ENCODE measurements at regions not wholly inside any gene's neighbourhood (a gene's known extent, or its start where the extent isn't known, plus 50 kb on each side); places are given as distances from the start of the nearest gene placed in this dataset.
"Not testable (repeated sequence)": the region's sequence is repeated elsewhere in the genome, so short reads cannot be mapped to it uniquely, and the experiment has no call there.

GRCh38 chr20:58765780-58766179 lies 73.2 kb downstream of the NPEPL1 start:
- no peaks in the 10 kb centered on the region for H3K36me3 ChIP-seq (ENCODE audit: control insufficient read depth in 2 of 2, insufficient read depth in 2 of 2, low read length in 1 of 2)
- no peak overlapping the region for H3K4me3 ChIP-seq (ENCODE audit: low read length in 2 of 2)
- no peaks in the 10 kb centered on the region for H3K4me1 ChIP-seq (ENCODE audit: control insufficient read depth in 2 of 2, insufficient read depth in 2 of 2, low read length in 2 of 2)
- no peaks in the 10 kb centered on the region for H3K27me3 ChIP-seq (ENCODE audit: control insufficient read depth in 2 of 2, insufficient read depth in 1 of 2, low read length in 1 of 2)
- no peak overlapping the region for H3K27ac ChIP-seq (ENCODE audit: low read depth in 1 of 2, low read length in 1 of 2)
- WGBS, result 84% methylated on average over 4 of the region's 4 CpGs
- peak in 1 of 9 donors; percentile 13 for DNase-seq (ENCODE audit: low read depth in 6 of 9, low spot score in 9 of 9)
- no peaks in the 10 kb centered on the region for H3K9me3 ChIP-seq (ENCODE audit: control insufficient read depth in 2 of 2, insufficient read depth in 1 of 2, low read length in 1 of 2)

- 95% methylated on average over 7 of the region's 7 CpGs for WGBS
These were observed 75.2 kb downstream of the NPEPL1 start for GRCh38 chr20:58767817-58768216.

More at GRCh38 chr20:58767817-58768216, 75.2 kb downstream of the NPEPL1 start:
- not testable (repeated sequence) for H3K27ac ChIP-seq (ENCODE audit: low read depth in 1 of 2, low read length in 1 of 2); H3K27me3 ChIP-seq (ENCODE audit: control insufficient read depth in 2 of 2, insufficient read depth in 1 of 2, low read length in 1 of 2); H3K9me3 ChIP-seq (ENCODE audit: control insufficient read depth in 2 of 2, insufficient read depth in 1 of 2, low read length in 1 of 2); DNase-seq (ENCODE audit: low read depth in 6 of 9, low spot score in 9 of 9); H3K4me3 ChIP-seq (ENCODE audit: low read length in 2 of 2); H3K4me1 ChIP-seq (ENCODE audit: control insufficient read depth in 2 of 2, insufficient read depth in 2 of 2, low read length in 2 of 2); H3K36me3 ChIP-seq (ENCODE audit: control insufficient read depth in 2 of 2, insufficient read depth in 2 of 2, low read length in 1 of 2)
